Prostate gland (tissue), 2 donors: ENCODE measurements at regions not wholly inside any gene's neighbourhood (a gene's known extent, or its start where the extent isn't known, plus 50 kb on each side); places are given as distances from the start of the nearest gene placed in this dataset.

Experiments
- CTCF ChIP-seq, 4 experiments: fragments of 200-600 bp in 2 of 4; fragments of 450-650 bp in 2 of 4; sonication (generic) in 2 of 4; IDR thresholded peaks; 1 replicate in 3 of 4; 2 replicates in 1 of 4; pipeline ENCODE4 v1.5.1; 2016 to 2019; ENCODE audit warnings: antibody characterized with exemption in 4 of 4, mild to moderate bottlenecking in 2 of 4, moderate library complexity in 2 of 4
- POLR2A ChIP-seq: fragments of 450-650 bp; IDR thresholded peaks from one replicate; pipeline ENCODE4 v1.6.1; 2016; ENCODE audit warnings: antibody characterized with exemption, mild to moderate bottlenecking
- POLR2AphosphoS5 ChIP-seq: sonication (generic); formaldehyde crosslinking; IDR thresholded peaks from one replicate; pipeline ENCODE4 v1.6.1; 2017; ENCODE audit warnings: antibody characterized with exemption

GRCh38 chr4:66014146-66014765 lies 344.0 kb upstream of the EPHA5 start:
- TF ChIP-seq CTCF (IDR thresholded peaks at IDR 0.05) (no peak), POLR2A (no peak), POLR2AphosphoS5 (no peak)
